Keratinocyte (primary cell): ENCODE measurements at regions not wholly inside any gene's neighbourhood (a gene's known extent, or its start where the extent isn't known, plus 50 kb on each side); places are given as distances from the start of the nearest gene placed in this dataset.

Source experiments
- DNase-seq: peaks from one replicate; pipeline ENCODE4 v3.0.0-alpha.2; 2011; ENCODE audit warnings: low read depth, missing footprints, low spot score
- FAIRE-seq: peaks from 2 replicates; lab custom pipeline; 2011; peaks lifted over from hg19 to GRCh38; lab: Jason Lieb, UNC
- H2AFZ ChIP-seq: 2 replicates; pipeline ENCODE4 v1.6.0; 2012; ENCODE audit warnings: low read length, control low read depth, inconsistent platforms; ENCODE audit not compliant: control insufficient read depth
- H3K27ac ChIP-seq: 2 replicates; pipeline ENCODE4 v1.5.1; 2011; ENCODE audit warnings: low read length; ENCODE audit not compliant: control insufficient read depth, insufficient read depth
- H3K27me3 ChIP-seq: 3 replicates; pipeline ENCODE4 v1.6.0; 2011; ENCODE audit warnings: low read length; ENCODE audit not compliant: control insufficient read depth, insufficient read depth; ENCODE audit errors: extremely low read depth
- H3K36me3 ChIP-seq, 2 experiments: 2 replicates in 1 of 2; 3 replicates in 1 of 2; pipeline ENCODE4 v1.5.1; 2011; ENCODE audit warnings: low read length in 2 of 2, mild to moderate bottlenecking in 1 of 2; ENCODE audit not compliant: control insufficient read depth in 2 of 2, insufficient read depth in 2 of 2; ENCODE audit errors: extremely low read depth in 1 of 2
- H3K4me1 ChIP-seq: 3 replicates; pipeline ENCODE4 v1.5.1; 2011; ENCODE audit warnings: low read length; ENCODE audit not compliant: control insufficient read depth, insufficient read depth; ENCODE audit errors: extremely low read depth
- H3K4me2 ChIP-seq: 3 replicates; pipeline ENCODE4 v1.6.0; 2011; ENCODE audit warnings: low read depth, low read length; ENCODE audit not compliant: control insufficient read depth, insufficient read depth; ENCODE audit errors: extremely low read depth
- H3K4me3 ChIP-seq, 3 experiments: fragments of 200-600 bp in 1 of 3; sonication (generic) in 1 of 3; 2 replicates in 2 of 3; 3 replicates in 1 of 3; pipeline ENCODE4 v1.5.1; 2011 to 2016; ENCODE audit warnings: low read length in 3 of 3, mild to moderate bottlenecking in 3 of 3, control low read depth in 2 of 3, inconsistent platforms in 1 of 3, low read depth in 1 of 3, mixed read lengths in 1 of 3, mixed run types in 1 of 3, moderate library complexity in 1 of 3; ENCODE audit not compliant: control insufficient read depth in 2 of 3, insufficient read depth in 2 of 3; ENCODE audit errors: extremely low read depth in 1 of 3
- H3K79me2 ChIP-seq: 2 replicates; pipeline ENCODE4 v1.6.0; 2012; ENCODE audit warnings: low read length; ENCODE audit not compliant: control insufficient read depth, insufficient read depth
- H3K9ac ChIP-seq: 3 replicates; pipeline ENCODE4 v1.6.0; 2011; ENCODE audit warnings: low read length; ENCODE audit not compliant: control insufficient read depth, insufficient read depth; ENCODE audit errors: extremely low read depth
- H3K9me1 ChIP-seq: 3 replicates; pipeline ENCODE4 v1.6.0; 2011; ENCODE audit warnings: low read length; ENCODE audit not compliant: control insufficient read depth, insufficient read depth; ENCODE audit errors: extremely low read depth
- H3K9me3 ChIP-seq: 2 replicates; pipeline ENCODE4 v1.5.1; 2012; ENCODE audit warnings: low read depth, low read length; ENCODE audit not compliant: control insufficient read depth
- H4K20me1 ChIP-seq: 3 replicates; pipeline ENCODE4 v1.6.0; 2011; ENCODE audit warnings: low read length; ENCODE audit not compliant: control insufficient read depth, insufficient read depth; ENCODE audit errors: extremely low read depth
- EZH2 ChIP-seq: IDR thresholded peaks from one replicate; pipeline ENCODE4 v1.6.1; 2012; ENCODE audit warnings: inconsistent platforms, mild to moderate bottlenecking, low read length, moderate library complexity
- dilution Hi-C: fragments of 300-500 bp; cut with MboI; formaldehyde crosslinking; loops from one replicate; pipeline ENCODE4 v1.7.0; 2020; ENCODE audit warnings: low sequenced_read_pairs; ENCODE audit not compliant: extremely low pct_ligation_motif_present
- TF ChIP-seq, protein P1 (sequence below), 3 experiments: IDR thresholded peaks in 1 of 3; conservative IDR thresholded peaks in 1 of 3; optimal IDR thresholded peaks in 1 of 3; 2 replicates in 2 of 3; 3 replicates in 1 of 3; pipeline versions ENCODE3 to v1.5.1; 2011; ENCODE audit warnings: low read length in 3 of 3, mild to moderate bottlenecking in 3 of 3, moderate library complexity in 2 of 3, control low read depth in 1 of 3, inconsistent platforms in 1 of 3; ENCODE audit not compliant: insufficient read depth in 2 of 3; ENCODE audit errors: extremely low read depth in 1 of 3

DNA sequence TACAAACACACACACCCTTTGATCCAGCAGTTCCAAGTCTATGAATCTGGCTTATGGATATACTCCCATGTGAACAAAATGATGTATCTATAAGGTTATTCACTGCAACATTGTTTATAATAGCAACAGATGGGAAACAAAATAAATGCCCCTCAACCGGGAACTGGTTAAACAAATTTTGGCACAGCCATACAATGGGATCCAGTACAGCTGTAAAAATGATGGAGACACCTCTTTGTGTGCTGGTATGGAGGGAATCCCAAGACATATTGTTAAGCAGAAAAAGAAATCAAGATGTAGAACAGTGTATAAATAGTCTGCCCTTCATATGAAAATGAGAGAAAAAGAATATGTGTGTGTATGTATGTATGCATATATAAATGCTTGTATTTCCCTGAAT lies 155.5 kb downstream of the SNX10 start:
- no peak overlapping the region for H3K4me3 ChIP-seq
- H3K79me2 ChIP-seq: no peaks in the 10 kb centered on the region
- H3K27me3 ChIP-seq: no peaks in the 10 kb centered on the region
- H2AFZ ChIP-seq: no peak overlapping the region
- dilution Hi-C loops: no loop called here
- H4K20me1 ChIP-seq: no peaks in the 10 kb centered on the region
- no peaks in the 10 kb centered on the region for H3K36me3 ChIP-seq
- no peak overlapping the region for H3K9ac ChIP-seq
- TF ChIP-seq, protein P1, sequence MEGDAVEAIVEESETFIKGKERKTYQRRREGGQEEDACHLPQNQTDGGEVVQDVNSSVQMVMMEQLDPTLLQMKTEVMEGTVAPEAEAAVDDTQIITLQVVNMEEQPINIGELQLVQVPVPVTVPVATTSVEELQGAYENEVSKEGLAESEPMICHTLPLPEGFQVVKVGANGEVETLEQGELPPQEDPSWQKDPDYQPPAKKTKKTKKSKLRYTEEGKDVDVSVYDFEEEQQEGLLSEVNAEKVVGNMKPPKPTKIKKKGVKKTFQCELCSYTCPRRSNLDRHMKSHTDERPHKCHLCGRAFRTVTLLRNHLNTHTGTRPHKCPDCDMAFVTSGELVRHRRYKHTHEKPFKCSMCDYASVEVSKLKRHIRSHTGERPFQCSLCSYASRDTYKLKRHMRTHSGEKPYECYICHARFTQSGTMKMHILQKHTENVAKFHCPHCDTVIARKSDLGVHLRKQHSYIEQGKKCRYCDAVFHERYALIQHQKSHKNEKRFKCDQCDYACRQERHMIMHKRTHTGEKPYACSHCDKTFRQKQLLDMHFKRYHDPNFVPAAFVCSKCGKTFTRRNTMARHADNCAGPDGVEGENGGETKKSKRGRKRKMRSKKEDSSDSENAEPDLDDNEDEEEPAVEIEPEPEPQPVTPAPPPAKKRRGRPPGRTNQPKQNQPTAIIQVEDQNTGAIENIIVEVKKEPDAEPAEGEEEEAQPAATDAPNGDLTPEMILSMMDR (optimal IDR thresholded peaks at IDR 0.05 in 1 of 3, IDR thresholded peaks at IDR 0.05 in 1 of 3, conservative IDR thresholded peaks at IDR 0.05 in 1 of 3; ENCODE audit: extremely low read depth in 1 of 3, insufficient read depth in 2 of 3, low read length in 3 of 3): no peak
- no peak for TF ChIP-seq EZH2
- no peak overlapping the region for H3K4me2 ChIP-seq
- H3K9me1 ChIP-seq: no peaks in the 10 kb centered on the region
- peaks cover 8% of the 10 kb centered on the region for H3K4me1 ChIP-seq
- H3K9me3 ChIP-seq: no peaks in the 10 kb centered on the region
- H3K27ac ChIP-seq: no peak overlapping the region
- DNase-seq (no peak), FAIRE-seq (no peak)

DNA sequence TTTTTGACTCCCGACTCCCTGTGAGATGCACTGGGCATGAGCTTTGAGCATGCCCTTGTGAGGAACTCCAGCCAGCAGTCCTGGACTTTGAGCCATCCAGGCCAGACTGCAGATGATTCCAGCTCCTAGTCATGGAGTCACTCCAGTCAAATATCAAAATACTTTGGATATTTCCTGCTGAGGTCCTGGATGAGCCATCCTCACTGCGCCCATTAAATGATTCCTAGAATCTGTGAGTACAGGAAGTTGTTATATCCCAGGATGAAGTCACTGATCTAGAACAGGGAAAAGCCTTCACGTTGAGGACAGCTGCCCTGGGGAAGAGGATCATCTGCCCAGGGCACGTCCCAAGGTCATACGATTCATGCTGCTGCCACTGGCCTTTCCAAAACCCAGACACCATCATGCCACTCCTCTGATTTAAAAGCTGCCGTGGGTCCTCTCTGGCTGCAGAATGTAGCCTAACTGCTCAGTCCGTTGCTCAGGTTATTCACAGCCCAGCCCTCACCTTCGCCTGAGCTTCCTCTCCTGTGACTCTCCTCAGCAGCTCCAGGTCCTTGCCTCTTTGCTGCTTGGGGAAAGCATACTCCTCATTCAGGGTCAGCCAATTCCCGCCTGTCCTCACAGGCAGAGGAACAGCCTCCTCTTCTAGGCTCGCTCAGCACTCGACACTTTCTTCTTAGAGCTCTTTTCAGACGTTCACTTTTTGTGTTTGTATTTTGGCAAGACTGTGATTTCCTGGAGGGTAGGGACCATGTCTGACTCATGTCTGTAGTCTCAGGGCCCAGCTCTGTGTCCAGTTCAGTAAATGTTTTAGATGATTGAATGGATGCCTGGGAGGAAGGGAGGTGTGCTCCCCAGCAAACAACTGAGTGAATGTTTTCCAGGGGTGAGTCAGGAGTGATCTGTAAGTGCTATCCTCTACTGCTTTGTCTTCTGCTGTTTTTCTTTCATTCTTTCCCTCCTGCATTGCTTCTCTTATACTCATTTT lies 157.8 kb downstream of the SNX10 start:
- peak; percentile 23 for DNase-seq

More for the DNA sequence above, 157.8 kb downstream of the SNX10 start:
- Histone ChIP-seq H3K27ac (no peak overlapping the region), H3K9me1 (no peaks in the 10 kb centered on the region), H3K9me3 (no peaks in the 10 kb centered on the region), H3K27me3 (no peaks in the 10 kb centered on the region), H3K4me1 (peaks cover 8% of the 10 kb centered on the region), H3K9ac (no peak overlapping the region), H4K20me1 (no peaks in the 10 kb centered on the region), H3K4me3 (peak overlapping the region in 1 of 3 experiments; percentile 0), H3K36me3 (no peaks in the 10 kb centered on the region), H3K79me2 (no peaks in the 10 kb centered on the region), H3K4me2 (peak overlapping the region; percentile 54), H2AFZ (peak overlapping the region; percentile 70)
- FAIRE-seq: peak; percentile 44
- TF ChIP-seq, protein P1 (optimal IDR thresholded peaks at IDR 0.05 in 1 of 3, IDR thresholded peaks at IDR 0.05 in 1 of 3, conservative IDR thresholded peaks at IDR 0.05 in 1 of 3; ENCODE audit: extremely low read depth in 1 of 3, insufficient read depth in 2 of 3, low read length in 3 of 3): no peak
- TF ChIP-seq EZH2: no peak
- dilution Hi-C loops: no loop called here
